HUDEP-2 (cell line): ENCODE measurements at regions not wholly inside any gene's neighbourhood (a gene's known extent, or its start where the extent isn't known, plus 50 kb on each side); places are given as distances from the start of the nearest gene placed in this dataset.
A peak's percentile ranks its signal among the peaks of the same experiment; 100 is the strongest.
"Not testable (repeated sequence)": the region's sequence is repeated elsewhere in the genome, so short reads cannot be mapped to it uniquely, and the experiment has no call there.

Source experiments
- DNase-seq, 76 experiments: peaks; one replicate each; lab custom pipeline; 2025; ENCODE audit not compliant: unreplicated experiment in 76 of 76; lab: John Stamatoyannopoulos, UW

DNA sequence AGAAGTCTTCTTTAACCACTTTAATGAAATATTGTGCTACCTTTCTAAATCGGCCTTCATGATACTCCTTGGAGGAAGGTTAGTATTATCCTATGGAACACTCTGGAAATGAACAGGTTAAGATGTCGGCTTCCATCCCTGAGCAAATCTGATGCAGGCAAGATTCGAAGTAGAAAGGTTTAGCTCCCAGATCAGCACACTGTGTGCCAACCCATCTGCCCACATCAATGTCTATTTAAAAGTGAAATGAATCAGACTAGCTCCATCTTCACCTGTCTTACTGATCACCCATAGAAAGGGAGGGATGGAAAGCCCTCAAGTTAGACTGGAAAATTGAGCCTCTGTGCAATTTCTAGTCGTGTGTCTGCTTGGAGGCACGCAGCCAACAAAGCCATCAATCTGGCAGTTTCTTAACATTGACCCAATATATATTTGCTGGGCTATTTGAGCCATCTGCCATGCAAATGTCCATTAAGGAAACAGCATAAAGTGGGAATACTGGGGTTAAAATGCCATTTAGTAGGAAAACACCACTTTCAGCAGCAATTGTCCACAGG is 506.1 kb downstream of the RMST start:
- no peak for DNase-seq

GRCh38 chr12:97977870-97978405 is 515.3 kb downstream of the RMST start:
- no peak for DNase-seq

GRCh38 chr12:97982684-97983083 is 520.1 kb downstream of the RMST start:
- no peak for DNase-seq

- no peak for DNase-seq
These were observed 521.2 kb downstream of the RMST start for GRCh38 chr12:97983796-97984195.

DNA sequence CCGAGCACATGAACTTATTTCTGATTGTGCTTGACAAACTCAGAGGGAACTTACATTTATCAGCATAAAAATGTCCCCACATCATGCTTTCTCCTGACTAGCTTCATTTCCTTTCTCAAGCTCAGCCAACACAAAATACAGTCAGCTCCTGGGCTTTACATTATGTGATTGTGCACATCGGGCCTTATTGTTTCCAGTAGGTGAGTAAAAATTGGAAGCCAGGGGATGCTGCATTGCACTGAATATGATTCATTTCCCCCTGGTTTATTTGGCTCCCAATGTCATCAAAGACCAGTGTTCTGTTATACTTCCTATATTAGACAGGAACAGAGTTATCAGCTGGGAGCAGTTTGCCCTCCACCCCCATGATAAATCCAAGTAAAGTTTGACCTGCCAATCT is 521.8 kb downstream of the RMST start:
- no peak for DNase-seq

- no peak for DNase-seq
These were observed 522.5 kb downstream of the RMST start for GRCh38 chr12:97984974-97985580.

GRCh38 chr12:97985834-97986233 is 523.2 kb downstream of the RMST start:
- no peak for DNase-seq

GRCh38 chr12:97988588-97988987 is 526.0 kb downstream of the RMST start:
- DNase-seq = not testable (repeated sequence)

DNA sequence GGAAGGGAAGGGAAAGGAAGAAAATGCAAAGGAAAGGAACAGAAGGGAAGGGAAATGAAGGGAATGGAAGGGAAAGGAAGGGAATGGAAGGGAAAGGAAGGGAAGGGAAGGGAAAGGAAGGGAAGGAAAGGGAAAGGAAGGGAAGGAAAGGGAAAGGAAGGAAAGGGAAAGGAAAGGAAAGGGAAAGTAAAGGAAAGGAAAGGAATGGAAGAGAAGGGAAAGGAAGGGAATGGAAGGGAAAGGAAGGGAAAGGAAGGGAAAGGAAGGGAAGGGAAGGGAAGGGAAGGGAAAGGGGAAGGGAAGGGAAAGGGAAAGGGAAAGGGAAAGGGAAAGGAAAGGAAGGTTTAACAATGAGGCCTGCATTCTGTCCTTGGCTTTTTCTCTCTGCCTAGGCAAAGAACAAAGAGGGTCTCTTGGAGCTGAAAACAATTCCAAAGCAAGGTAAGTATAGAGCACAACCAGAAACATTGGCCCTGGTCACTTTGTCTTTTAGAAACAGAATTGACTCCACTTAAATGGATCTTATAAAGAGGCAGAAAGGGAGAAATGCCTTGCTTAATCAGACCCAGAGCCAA is 525.9 kb upstream of the TMPO start:
- no peak for DNase-seq

- no peak for DNase-seq
These were observed 520.5 kb upstream of the TMPO start for GRCh38 chr12:97994746-97995484.

DNA sequence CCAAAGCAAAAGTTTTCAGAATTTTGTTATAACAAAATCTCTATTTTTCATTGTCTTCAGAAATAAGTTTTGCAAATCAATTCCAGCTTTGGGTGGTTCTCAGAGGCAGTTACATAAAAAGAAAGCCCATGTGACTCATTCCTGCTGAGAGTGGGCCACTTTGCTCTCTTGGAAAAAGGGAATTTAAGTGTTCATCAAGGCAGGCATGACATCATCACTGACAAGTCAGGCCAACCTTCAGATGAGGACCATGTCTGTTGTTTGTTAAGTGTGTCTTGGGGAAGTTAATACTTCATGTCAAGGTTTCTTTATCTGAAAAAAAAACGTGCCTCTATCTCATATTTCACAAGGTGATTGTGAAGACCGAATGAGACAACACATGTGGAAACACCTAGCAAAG is 519.8 kb upstream of the TMPO start:
- DNase-seq = no peak

GRCh38 chr12:98001430-98001829 is 514.0 kb upstream of the TMPO start:
- no peak for DNase-seq

GRCh38 chr12:98002887-98003493 is 512.4 kb upstream of the TMPO start:
- peak in 39 of 76 experiments; percentile 0 to 54 (median 19) for DNase-seq

DNA sequence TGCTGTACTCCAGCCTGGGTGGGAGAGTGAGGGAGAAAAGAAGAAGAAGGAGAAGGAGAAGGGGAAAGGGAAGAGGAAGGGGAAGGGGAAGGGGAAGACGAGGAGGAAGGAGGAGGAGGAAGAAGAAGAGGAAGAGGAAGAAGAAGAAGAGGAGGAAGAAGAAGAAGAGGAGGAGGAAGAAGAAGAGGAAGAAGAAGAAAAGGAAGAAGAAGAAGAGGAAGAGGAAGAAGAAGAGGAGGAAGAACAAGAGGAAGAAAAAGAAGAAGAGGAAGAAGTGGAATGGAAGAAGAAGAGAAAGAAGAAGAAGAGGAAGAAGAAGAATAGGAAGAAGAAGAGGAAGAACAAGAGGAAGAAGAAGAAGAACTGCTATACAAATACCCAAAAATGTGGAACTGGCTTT is 507.4 kb upstream of the TMPO start:
- no peak for DNase-seq

GRCh38 chr12:98013560-98013959 is 501.8 kb upstream of the TMPO start:
- DNase-seq = no peak

- DNase-seq = no peak
These were observed 496.6 kb upstream of the TMPO start for GRCh38 chr12:98018836-98019235.

- no peak for DNase-seq
These were observed 495.0 kb upstream of the TMPO start for GRCh38 chr12:98020376-98020775.

DNA sequence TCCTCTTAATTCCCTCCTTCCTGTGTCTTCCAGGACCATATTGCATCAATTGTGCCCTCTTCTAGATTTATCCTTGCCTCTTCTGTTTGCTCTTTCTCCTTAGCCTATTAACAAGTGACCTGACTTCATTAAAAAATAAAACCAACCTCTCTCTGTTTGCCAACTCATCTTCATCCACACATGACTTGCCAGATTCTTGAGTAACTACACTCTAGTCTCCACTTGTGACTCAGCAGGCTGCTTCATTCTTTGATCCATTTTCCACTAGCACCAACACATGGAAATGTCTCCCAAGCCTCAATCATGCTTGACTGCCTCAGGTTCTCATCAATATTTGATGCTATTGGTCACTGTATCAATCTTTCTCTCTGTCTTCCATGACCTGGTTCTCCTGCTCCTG is 492.4 kb upstream of the TMPO start:
- DNase-seq = no peak

GRCh38 chr12:98037401-98038140 is 477.8 kb upstream of the TMPO start:
- DNase-seq = no peak

DNA sequence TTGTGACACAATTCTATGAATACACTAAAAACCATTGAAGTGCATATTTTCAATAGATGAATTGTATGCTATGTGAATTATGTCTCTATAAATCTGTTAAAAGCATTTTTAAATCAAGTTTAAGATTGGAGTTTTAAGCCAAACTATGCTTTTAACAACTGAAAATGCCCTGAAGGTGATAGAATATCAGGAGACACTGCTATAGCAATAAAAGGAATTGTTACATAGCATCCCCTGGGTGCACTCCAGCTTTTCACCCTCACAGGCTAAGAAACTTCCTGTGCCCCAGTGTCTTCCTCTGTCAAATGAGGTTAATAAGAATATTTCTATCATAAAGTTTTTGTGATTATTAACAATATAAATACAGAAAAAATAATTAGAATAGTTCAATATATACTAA is 472.7 kb upstream of the TMPO start:
- DNase-seq = no peak

DNA sequence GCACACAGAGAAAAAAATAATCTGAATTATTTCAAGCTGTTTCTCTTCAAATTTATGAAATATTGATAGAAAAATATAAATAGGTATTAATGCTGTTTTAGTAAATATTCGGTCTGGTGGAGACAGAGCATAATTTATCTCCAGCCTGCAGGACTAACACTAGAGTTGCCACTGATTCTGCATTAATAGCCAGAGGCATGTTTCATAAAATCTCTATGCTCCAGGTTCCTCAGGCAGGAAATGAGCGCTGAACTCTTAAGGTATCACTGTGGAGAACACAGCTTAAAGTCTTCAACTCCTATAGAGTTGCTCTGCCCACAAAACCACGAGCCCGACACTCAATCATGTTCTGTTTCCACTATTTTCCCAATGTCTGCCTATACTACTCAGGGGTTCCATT is 470.0 kb upstream of the TMPO start:
- DNase-seq = no peak
